PC-9 (cell line): ENCODE measurements at regions not wholly inside any gene's neighbourhood (a gene's known extent, or its start where the extent isn't known, plus 50 kb on each side); places are given as distances from the start of the nearest gene placed in this dataset.

Experiments
- BruUV-seq: library from RNA; stranded (reverse); fragments of 400-500 nt; replicated peaks from 2 replicates; lab custom pipeline; 2021; lab: Mats Ljungman, UMichigan
- CTCF ChIA-PET: fragments of 300-600 bp; sonication (Branson Sonifier 250); formaldehyde crosslinking; loops from one replicate; lab custom pipeline; 2022; ENCODE audit warnings: antibody characterized with exemption; lab: Charles Lee
- POLR2A ChIA-PET: fragments of 300-600 bp; sonication (Branson Sonifier 250); formaldehyde crosslinking; loops from one replicate; lab custom pipeline; 2022; ENCODE audit warnings: antibody characterized with exemption; ENCODE audit not compliant: unreplicated experiment; lab: Charles Lee
- DNase-seq, 2 experiments: peaks; one replicate each; pipeline versions ENCODE4 v3.0.0 to v3.0.0-alpha.2; 2015 to 2022; ENCODE audit warnings: mixed read lengths in 1 of 2
- H2AFZ ChIP-seq: fragments of 200-600 bp; sonication (generic); 2 replicates; pipeline ENCODE4 v1.8.1; 2017; ENCODE audit warnings: antibody characterized with exemption
- H3F3A ChIP-seq: fragments of 200-600 bp; sonication (generic); 2 replicates; pipeline ENCODE4 v1.8.1; 2017; ENCODE audit warnings: antibody characterized with exemption, mild to moderate bottlenecking, low read depth; ENCODE audit not compliant: insufficient read depth
- H3K27ac ChIP-seq: fragments of 200-600 bp; sonication (generic); 2 replicates; pipeline ENCODE4 v1.6.1; 2016; ENCODE audit warnings: mixed run types
- H3K27me3 ChIP-seq: fragments of 200-600 bp; sonication (generic); 2 replicates; pipeline ENCODE4 v1.6.1; 2016; ENCODE audit warnings: low read depth, mixed run types; ENCODE audit not compliant: insufficient read depth
- H3K36me3 ChIP-seq: fragments of 200-600 bp; sonication (generic); 2 replicates; pipeline ENCODE4 v1.6.1; 2016; ENCODE audit warnings: low read depth, mixed run types
- H3K4me1 ChIP-seq: fragments of 200-600 bp; sonication (generic); replicated peaks from 2 replicates; pipeline ENCODE4 v1.6.1; 2016; ENCODE audit warnings: mixed run types; ENCODE audit not compliant: insufficient read depth
- H3K4me2 ChIP-seq: fragments of 200-600 bp; sonication (generic); 2 replicates; pipeline ENCODE4 v1.6.1; 2017; ENCODE audit warnings: mixed run types
- H3K4me3 ChIP-seq: fragments of 200-600 bp; sonication (generic); 2 replicates; pipeline ENCODE4 v1.6.1; 2016; ENCODE audit warnings: mixed run types
- H3K79me2 ChIP-seq: fragments of 200-600 bp; sonication (generic); 2 replicates; pipeline ENCODE4 v1.6.1; 2017; ENCODE audit warnings: low read depth, mixed run types
- H3K9me2 ChIP-seq: fragments of 200-600 bp; sonication (generic); 2 replicates; pipeline ENCODE4 v1.8.1; 2017; ENCODE audit warnings: mild to moderate bottlenecking; ENCODE audit not compliant: insufficient read depth
- H3K9me3 ChIP-seq: fragments of 200-600 bp; sonication (generic); 2 replicates; pipeline ENCODE4 v1.8.1; 2016; ENCODE audit warnings: low read depth; ENCODE audit not compliant: insufficient read depth
- H4K20me1 ChIP-seq: fragments of 200-600 bp; sonication (generic); 2 replicates; pipeline ENCODE4 v1.8.1; 2017; ENCODE audit not compliant: insufficient read depth
- EZH2 ChIP-seq: fragments of 200-600 bp; sonication (generic); IDR thresholded peaks from 2 replicates; pipeline ENCODE4 v1.8.0; 2017; ENCODE audit warnings: antibody characterized with exemption, low read depth
- intact Hi-C: fragments of 100-400 bp; cut with micrococcal nuclease; formaldehyde crosslinking; loops from one replicate; pipeline ENCODE4 v1.10.0; 2022; ENCODE audit not compliant: unreplicated experiment
- TF ChIP-seq, protein P1 (sequence below): fragments of 200-600 bp; sonication (generic); conservative IDR thresholded peaks from 2 replicates; pipeline ENCODE4 v1.6.1; 2017; ENCODE audit warnings: mixed run types, antibody characterized with exemption, mild to moderate bottlenecking, moderate library complexity

DNA sequence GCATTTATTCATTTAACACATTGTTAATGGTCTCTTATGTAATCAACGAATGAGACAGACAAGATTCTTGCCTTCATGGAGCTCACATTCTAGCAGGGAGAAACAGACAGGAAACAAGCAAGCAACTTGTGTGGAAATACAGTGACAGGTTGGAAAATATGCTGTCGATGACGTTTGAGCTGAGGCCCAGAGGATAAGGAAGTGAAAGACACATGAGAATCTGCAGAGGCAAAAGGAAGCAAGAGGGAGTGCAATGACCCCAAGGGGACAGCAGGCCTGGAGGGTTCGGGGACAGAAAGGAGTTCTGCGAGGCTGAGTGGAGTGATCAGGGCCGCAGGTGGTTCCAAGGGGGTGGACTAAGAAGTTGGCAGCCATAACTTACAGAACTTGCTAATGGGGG, 60.6 kb upstream of the AKT3 start:
- H3K9me2 ChIP-seq: no peaks in the 10 kb centered on the region
- no peak overlapping the region for H3K4me3 ChIP-seq
- no peaks in the 10 kb centered on the region for H3K27me3 ChIP-seq
- H3K79me2 ChIP-seq: no peaks in the 10 kb centered on the region
- no peak overlapping the region for H3K4me2 ChIP-seq
- intact Hi-C loops: no loop called here
- peaks cover 5% of the 10 kb centered on the region for H3K4me1 ChIP-seq
- no peaks in the 10 kb centered on the region for H3K36me3 ChIP-seq
- H3F3A ChIP-seq: peaks cover 4% of the 10 kb centered on the region; the same call in 1 of the 2 replicates
- DNase-seq: no peak
- CTCF ChIA-PET: no interaction called here
- no peaks in the 10 kb centered on the region; the same call in 1 of the 2 replicates for H3K9me3 ChIP-seq
- H2AFZ ChIP-seq: no peak overlapping the region
- POLR2A ChIA-PET: no interaction called here
- H3K27ac ChIP-seq: no peak overlapping the region
- H4K20me1 ChIP-seq: no peaks in the 10 kb centered on the region
- TF ChIP-seq EZH2: no peak
- TF ChIP-seq, protein P1, sequence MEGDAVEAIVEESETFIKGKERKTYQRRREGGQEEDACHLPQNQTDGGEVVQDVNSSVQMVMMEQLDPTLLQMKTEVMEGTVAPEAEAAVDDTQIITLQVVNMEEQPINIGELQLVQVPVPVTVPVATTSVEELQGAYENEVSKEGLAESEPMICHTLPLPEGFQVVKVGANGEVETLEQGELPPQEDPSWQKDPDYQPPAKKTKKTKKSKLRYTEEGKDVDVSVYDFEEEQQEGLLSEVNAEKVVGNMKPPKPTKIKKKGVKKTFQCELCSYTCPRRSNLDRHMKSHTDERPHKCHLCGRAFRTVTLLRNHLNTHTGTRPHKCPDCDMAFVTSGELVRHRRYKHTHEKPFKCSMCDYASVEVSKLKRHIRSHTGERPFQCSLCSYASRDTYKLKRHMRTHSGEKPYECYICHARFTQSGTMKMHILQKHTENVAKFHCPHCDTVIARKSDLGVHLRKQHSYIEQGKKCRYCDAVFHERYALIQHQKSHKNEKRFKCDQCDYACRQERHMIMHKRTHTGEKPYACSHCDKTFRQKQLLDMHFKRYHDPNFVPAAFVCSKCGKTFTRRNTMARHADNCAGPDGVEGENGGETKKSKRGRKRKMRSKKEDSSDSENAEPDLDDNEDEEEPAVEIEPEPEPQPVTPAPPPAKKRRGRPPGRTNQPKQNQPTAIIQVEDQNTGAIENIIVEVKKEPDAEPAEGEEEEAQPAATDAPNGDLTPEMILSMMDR: no peak
- BruUV-seq: no TSS peak

DNA sequence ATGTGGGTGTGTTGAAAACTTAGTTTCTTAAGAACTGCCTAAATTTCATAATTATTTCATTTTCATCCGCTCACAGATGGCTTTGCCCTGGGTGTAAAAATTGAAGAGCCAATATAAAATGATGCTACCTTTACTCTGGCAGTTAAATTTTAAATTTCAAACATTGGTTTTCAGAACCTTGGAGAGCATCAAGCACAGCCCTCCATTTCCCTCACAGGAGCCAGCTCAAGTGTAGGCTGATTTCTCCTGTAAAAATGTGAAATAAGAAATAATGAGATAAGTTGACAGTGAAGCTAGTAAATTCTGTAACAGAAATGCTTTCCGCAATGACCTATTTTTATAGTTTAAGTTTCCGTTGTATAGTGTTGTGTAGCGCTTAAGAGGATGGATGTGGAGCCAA, 53.9 kb upstream of the AKT3 start:
- Histone ChIP-seq H3K27ac (no peak overlapping the region), H3K4me1 (peaks cover 17% of the 10 kb centered on the region), H2AFZ (no peak overlapping the region), H3K4me2 (no peak overlapping the region), H3K9me3 (no peaks in the 10 kb centered on the region), H4K20me1 (no peaks in the 10 kb centered on the region), H3K9me2 (no peaks in the 10 kb centered on the region), H3K79me2 (no peaks in the 10 kb centered on the region), H3F3A (no peaks in the 10 kb centered on the region; the same call in 1 of the 2 replicates), H3K36me3 (no peaks in the 10 kb centered on the region), H3K4me3 (no peak overlapping the region), H3K27me3 (no peaks in the 10 kb centered on the region)
- no TSS peak for BruUV-seq
- no peak for DNase-seq
- ChIA-PET POLR2A (interaction anchor here (0.6 kb wide), 1 partner anchor 55 kb away, joined by 3 read pairs; no protein-coding TSS in a partner anchor), CTCF (no interaction called here)
- no peak for TF ChIP-seq EZH2
- TF ChIP-seq, protein P1: no peak
- intact Hi-C loops: no loop called here

DNA sequence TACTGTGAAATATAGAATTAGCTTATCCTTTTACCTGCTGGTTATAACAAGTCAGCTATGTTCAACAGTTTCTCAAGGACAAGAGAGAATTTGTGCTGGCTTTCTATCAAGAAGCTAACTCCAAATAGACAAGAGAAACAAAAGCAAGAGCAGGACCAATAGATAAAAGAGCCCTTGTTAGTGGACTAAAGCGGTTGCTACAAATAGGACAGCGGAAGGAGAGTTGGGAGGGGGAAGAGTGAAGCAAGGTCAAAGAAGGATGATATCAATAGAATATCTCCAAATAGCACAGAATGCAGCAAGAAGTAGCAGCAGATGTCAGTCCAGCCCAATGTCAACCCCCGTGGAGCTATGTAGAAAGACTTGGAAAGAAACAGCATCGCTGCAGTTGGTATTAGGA, 53.0 kb upstream of the AKT3 start:
- intact Hi-C loops: no loop called here
- no peaks in the 10 kb centered on the region for H3K9me3 ChIP-seq
- TF ChIP-seq, protein P1: no peak
- TF ChIP-seq EZH2: no peak
- DNase-seq: no peak
- ChIA-PET CTCF (no interaction called here), POLR2A (no interaction called here)
- H4K20me1 ChIP-seq: no peaks in the 10 kb centered on the region
- peaks cover 17% of the 10 kb centered on the region for H3K4me1 ChIP-seq
- no TSS peak for BruUV-seq
- H3K79me2 ChIP-seq: no peaks in the 10 kb centered on the region
- H2AFZ ChIP-seq: no peak overlapping the region
- no peak overlapping the region for H3K27ac ChIP-seq
- no peak overlapping the region for H3K4me3 ChIP-seq
- H3K36me3 ChIP-seq: no peaks in the 10 kb centered on the region
- H3K9me2 ChIP-seq: no peaks in the 10 kb centered on the region
- H3K27me3 ChIP-seq: no peaks in the 10 kb centered on the region
- H3F3A ChIP-seq: no peaks in the 10 kb centered on the region; the same call in 1 of the 2 replicates
- H3K4me2 ChIP-seq: no peak overlapping the region
